HG02884 (cell line): ENCODE measurements at regions not wholly inside any gene's neighbourhood (a gene's known extent, or its start where the extent isn't known, plus 50 kb on each side); places are given as distances from the start of the nearest gene placed in this dataset.

ENCODE experiments used
- ATAC-seq: cut with Tn5 transposase; IDR thresholded peaks from one replicate; pipeline ENCODE4 v1.9.1; 2021; ENCODE audit warnings: mild to moderate bottlenecking, moderate library complexity; ENCODE audit not compliant: unreplicated experiment

DNA sequence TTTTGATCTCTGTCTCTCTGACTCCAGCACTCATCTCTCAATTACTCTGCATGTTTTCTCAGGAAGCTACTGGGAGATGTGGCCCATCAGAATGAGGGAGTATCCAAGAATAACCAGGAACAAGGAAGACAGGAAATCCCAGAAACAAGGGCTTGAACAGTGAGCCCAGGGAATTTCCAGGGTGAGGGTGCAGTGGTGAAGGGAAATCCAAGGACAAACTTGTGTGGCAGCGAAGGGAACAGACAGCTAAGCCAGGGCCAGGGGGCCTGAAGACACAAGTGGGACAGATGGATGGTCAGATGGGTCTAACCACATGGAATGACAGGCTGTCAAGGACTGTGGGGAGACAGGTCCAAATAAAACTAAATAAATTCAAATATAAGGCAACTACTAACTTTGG, 121.8 kb upstream of the ERRFI1 start:
- no peak for ATAC-seq

DNA sequence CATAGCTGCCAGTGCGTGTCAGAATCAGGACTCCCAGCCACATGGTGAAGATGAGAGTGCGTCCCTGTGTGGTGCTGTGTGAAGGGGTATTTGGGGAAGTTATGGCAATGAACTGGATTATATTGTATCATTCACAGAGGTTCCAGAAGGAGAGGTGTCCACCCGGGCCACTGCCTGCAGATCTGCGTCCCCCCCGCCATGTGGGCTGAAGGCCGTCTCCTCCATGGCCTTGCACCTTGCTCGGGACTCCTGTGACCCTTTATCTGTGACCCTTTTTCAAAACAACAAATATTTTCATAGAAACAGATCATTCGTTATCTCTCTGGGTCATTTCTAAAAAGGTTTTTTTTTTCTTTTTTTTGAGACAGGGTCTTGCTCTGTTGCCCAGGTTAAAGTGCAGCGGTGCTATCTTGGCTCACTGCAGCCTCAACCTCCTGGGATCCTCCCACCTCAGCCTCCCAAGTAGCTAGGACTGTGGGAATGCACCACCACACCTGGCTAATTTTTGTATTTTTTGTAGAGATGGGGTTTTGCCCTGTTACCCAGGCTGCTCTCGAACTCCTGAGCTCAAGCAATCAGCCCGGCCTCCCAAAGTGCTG, 120.2 kb upstream of the ERRFI1 start:
- ATAC-seq = no peak

GRCh38 chr1:8145545-8146202, 119.6 kb upstream of the ERRFI1 start:
- no peak for ATAC-seq

DNA sequence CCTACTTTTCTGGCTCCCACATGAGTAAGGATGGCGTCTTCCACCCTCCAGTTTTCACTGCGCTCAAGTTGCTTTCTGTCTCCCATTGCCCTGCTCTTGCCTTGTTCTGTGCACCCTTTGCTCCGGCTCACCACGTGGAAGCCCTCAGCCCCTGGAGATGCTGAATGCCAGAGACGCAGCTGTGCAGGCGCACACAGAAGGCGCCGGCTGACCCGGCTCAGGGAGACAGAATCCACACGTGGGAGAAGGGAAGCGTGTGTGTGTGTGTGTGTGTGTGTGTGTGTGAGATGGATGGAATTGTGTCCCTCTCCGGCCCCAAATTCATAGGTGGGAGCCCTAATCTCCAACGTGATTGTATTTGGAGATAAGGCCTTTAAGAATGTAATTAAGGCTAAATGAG, 118.2 kb upstream of the ERRFI1 start:
- ATAC-seq = no peak

DNA sequence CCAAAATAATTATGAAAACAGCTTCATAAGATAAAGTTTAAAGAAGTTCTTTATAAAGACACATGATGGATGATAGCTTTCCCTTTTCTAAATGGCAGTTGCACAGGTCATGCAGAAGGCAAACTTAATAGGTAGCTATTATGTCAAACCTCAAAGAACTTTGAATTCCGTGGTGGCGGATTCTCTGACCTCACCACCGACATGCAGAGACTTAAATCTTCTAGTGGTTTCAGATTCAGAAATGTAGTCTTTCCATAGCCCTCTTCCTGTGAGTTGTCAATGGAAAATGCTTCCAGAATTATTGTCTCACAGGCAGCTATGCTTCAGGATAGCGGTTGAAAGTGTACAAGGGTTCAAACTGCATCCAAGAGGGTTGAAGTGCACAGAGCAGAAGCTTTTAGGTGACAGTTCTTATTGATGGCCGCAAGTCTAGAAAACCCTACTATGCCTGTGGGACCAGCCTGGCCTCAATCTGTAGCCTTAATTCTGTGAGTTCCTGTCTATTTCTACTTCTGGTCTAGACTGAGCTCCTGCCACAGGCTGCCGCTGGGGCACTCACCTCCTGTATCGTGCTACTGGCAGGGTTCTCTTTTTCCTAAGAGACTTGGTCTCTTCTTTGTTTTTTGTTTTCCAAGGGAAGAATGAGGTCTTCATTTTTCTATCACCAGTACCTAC, 117.0 kb upstream of the ERRFI1 start:
- ATAC-seq = no peak

GRCh38 chr1:8139941-8140340, 113.8 kb upstream of the ERRFI1 start:
- ATAC-seq = no peak

GRCh38 chr1:8139383-8139782, 113.3 kb upstream of the ERRFI1 start:
- no peak for ATAC-seq

DNA sequence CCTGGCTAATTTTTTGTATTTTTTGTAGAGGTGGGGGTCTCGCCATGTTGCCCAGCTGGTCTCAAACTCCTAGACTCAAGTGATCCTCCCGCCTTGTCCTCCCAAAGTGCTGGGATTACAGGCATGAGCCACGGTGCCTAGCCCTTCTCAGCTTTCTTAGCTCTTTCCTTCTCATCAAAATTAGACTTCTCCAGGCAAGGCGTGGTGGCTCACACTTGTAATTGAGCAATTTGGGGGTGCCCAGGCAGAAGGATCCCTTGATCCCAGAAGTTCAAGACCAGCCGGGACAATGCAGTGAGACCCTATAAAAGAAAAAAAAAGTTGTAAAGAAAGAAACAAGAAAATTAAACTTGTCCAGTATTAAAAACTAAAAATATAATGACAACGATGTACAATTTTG, 112.6 kb upstream of the ERRFI1 start:
- ATAC-seq = no peak

DNA sequence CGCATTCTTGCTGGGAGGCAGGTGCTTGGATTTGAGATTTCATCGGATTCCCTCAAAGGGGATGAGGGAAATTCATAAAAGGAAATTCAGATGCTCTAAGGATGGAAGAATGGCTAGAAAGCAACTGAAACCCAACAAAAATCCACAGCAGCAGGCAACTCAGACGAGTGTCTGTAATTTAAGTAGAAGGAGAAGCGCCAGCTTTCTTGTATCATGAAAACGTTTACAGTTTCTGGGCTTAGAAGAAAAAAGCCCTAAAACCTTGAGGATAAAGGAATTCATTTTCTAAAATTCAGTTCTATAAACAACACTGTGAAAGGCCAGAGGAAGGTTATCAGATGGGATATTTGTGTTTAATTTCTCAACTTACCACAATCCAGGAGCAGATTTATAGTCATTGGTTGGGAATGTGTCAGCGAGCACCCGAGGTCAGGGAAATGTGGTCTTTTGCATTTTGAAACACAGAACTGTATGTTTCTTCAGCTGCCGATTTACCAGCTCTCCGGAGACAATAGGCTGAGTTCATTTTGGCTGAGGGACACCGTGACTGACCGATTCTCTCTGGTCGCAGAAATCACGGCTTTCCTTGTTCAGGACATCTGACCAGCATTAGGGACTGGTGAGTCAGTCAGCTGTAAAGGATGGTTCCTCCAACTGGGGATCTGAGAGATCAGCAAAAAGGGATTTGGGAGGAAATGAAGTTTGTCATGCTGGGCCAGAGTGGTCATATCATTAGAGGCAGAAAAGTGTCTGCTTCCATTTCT, 111.6 kb upstream of the ERRFI1 start:
- no peak for ATAC-seq

GRCh38 chr1:8136766-8137165, 110.7 kb upstream of the ERRFI1 start:
- no peak for ATAC-seq

- ATAC-seq = no peak
Measured at GRCh38 chr1:8135250-8135649, 109.1 kb upstream of the ERRFI1 start.

- ATAC-seq = no peak
Measured at GRCh38 chr1:8134546-8135235, 108.6 kb upstream of the ERRFI1 start.

- no peak for ATAC-seq
Measured at GRCh38 chr1:8133657-8134430, 107.7 kb upstream of the ERRFI1 start.

GRCh38 chr1:8133190-8133589, 107.1 kb upstream of the ERRFI1 start:
- no peak for ATAC-seq

DNA sequence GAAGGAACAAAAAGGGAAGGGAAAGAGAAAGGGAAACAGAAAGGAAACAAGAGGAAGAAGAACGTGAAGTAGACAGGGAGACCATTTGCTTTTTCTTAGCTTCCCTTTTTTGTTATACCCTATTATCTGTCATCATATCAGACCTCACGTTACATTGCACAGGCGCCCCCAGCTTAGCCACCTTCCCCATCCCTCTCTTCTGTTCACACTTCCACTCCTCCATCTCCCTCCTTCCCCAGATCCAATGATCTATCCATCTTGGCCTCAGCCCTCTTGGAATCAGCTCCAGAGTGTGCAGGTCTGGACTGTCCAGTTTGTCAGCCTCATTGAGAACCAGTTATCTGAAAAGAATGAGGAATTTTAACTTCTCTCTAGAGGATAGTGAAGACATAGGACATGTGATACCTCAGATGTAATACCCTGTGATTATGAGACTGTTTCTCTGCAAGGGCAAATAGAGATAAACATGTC, 101.1 kb upstream of the ERRFI1 start:
- ATAC-seq = no peak

DNA sequence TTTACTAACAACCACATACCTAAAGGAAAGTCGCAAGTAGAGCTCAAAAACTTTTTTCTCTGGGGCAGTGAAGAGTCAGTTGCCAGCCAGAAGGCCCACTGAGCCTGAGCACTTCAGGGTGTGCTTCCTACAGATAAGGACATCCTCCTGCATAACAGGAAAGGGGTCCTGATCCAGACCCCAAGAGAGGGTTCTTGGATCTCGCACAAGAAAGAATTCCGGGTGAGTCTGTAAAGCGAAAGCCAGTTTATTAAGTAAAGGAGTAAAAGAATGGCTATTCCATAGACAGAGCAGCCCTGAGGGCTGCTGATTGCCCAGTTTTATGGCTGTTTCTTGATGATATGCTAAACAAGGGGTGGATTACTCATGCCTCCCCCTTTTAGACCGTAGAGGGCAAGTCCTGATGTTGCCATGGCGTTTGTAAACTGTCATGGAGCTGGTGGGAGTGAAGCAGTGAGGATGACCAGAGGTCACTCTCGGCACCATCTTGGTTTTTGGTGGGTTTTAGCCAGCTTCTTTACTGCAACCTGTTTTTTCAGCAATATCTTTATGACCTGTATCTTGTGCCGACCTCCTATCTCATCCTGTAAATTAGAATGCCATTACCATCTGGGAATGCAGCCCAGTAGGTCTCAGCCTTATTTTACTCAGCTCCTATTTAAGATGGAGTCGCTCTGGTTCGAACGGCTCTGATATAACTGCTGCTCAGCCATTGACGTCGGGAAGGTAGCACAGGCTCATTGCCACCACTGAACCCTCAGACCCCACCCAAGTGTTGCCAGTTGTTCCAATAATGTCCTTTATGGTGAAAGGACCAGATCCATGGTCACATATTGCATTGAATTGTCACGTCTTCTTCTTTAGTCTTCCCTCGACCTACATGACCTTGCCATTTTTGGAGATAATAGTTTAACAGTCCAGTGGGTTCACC, 96.6 kb upstream of the ERRFI1 start:
- no peak for ATAC-seq

- ATAC-seq = no peak
Measured at GRCh38 chr1:8122160-8122476, 96.0 kb upstream of the ERRFI1 start.

GRCh38 chr1:8121261-8122159, 95.4 kb upstream of the ERRFI1 start:
- no peak for ATAC-seq
